GM18517 (cell line): ENCODE measurements at regions not wholly inside any gene's neighbourhood (a gene's known extent, or its start where the extent isn't known, plus 50 kb on each side); places are given as distances from the start of the nearest gene placed in this dataset.
"Not testable (repeated sequence)": the region's sequence is repeated elsewhere in the genome, so short reads cannot be mapped to it uniquely, and the experiment has no call there.

Source experiments
- ATAC-seq: cut with Tn5 transposase; IDR thresholded peaks from one replicate; pipeline ENCODE4 v1.9.1; 2021; ENCODE audit warnings: mild to moderate bottlenecking, moderate library complexity; ENCODE audit not compliant: unreplicated experiment

DNA sequence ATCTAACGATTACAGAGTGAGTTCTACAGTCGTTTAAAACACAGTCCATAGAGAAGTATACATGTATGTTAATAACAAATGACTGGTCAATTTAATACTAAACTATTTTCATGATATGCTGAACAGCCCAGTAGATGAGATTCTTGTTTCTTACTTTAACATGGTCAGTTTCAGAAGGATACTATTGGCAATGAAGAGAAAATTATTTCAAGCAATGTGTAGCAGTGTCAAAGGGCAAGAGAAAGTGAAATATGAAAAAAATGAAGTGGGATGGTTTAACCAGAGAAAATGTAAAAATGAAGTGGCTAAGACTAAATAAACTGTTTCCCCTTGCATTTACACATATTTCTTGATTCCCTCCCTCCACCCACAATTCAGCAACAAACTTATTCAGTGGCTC, 192.1 kb upstream of the TTC14 start:
- no peak for ATAC-seq

DNA sequence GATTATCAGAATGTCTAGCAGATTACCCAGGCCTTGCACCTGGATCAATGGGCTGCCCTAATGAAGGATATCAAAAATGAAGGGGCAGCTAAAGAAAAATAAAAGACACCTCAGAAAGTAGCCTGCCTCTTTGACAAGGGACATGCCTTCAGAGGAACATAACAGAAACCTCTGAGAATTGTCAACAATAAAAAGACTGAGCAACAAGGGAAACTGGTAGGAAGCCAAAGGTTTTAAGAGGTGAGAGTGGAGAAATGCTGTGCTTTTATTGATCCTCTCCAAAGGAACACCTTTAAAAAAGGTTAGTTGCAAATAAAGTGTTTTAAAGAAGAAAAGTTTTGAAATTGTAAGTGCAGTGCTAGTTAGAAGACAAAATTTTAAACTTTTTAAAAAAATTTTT, 187.8 kb upstream of the TTC14 start:
- no peak for ATAC-seq

DNA sequence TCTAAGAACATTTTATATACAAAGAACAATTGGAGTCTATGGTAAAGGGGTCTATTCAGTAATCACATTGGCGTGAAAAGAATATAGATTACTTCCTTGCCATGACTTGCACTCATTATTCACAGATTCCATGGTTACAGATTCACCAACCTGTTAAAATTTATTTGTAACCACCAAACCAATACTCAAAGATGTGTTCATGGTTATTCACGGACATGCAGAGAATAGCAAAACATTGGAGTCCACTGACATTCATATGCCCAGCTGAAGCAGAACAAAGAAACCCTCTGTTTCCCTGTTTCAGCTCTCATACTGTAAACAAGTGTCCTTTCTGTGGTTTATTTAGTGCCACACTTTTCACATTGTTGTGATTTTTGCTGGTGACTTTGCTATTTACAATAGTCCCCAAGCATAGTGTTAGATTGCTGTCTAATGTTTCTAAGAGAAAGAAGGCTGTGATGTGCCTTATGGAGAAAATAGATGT, 185.8 kb upstream of the TTC14 start:
- no peak for ATAC-seq

DNA sequence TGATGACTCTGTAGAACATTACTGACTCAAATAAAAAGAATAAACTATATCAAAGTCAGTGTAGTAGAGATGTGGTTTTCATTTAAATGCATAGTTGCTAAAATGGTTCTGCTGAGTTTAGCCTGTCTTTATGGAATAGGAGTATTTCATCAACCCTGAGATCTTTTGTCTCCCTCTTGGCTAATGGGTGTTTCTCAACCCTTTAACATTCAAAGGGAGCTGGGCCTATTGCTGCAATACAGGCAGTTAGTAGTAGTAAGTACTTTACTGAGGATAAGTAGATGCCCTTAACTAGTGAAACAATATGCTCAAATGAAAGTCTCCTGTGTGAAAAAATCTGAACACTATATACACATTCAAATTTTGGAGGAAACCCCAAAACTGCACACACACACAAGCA, 184.7 kb upstream of the TTC14 start:
- no peak for ATAC-seq

DNA sequence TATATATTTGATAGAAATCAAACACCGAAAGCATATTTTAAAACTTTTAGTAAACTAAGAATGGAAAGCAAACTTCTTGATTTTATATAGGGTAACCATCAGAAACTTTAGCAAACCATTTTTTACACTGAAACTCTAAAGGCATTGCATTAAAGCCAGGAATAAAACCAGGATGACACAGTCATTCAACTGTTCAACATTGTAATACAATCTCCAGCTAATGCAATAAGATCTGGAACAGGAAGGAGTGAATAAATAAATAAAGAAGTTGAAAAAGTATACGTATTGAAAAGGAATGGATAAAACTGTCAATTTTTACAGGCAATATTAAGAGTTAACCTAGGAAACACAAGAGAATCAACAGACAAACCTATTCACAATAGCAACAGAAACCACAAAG, 181.9 kb upstream of the TTC14 start:
- ATAC-seq: no peak

GRCh38 chr3:180420804-180421203, 181.2 kb upstream of the TTC14 start:
- ATAC-seq: no peak

DNA sequence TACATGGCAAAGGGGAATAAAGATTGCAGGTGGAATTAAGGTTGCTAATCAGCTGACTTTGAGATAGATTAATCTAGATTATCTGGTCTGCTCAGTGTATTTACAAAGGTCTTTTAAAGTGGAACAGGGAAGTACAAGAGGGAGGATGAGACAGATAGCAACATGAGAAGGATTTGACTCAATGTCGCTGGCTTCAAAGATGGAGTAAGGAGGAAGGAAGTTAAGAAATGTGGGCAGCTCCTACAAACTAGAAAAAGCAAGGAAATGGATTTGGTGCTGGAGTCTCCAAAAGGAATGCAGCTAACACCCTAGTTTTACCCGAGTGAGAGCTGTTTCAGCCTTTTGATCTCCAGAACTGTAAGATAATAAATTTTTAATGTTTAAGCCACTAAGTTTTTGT, 180.7 kb upstream of the TTC14 start:
- no peak for ATAC-seq

DNA sequence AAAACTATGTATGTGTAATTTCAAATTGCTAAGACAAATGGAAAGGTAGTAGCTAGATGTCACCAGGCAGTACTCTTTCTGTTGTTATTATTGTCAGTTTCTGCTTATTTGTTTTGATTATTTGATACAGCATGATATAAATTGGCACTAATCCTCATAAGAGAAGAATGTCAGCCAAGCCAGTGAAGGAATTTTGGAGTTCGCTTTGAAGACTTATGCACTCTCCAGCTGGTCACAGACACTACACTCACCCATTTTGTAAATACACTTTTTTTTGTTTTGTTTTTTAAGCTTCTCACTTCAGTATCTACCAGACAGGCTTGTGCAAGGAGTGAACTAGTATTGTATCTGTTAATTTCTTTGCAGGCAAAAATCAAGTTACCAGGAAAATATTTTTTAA, 180.2 kb upstream of the TTC14 start:
- ATAC-seq: no peak

DNA sequence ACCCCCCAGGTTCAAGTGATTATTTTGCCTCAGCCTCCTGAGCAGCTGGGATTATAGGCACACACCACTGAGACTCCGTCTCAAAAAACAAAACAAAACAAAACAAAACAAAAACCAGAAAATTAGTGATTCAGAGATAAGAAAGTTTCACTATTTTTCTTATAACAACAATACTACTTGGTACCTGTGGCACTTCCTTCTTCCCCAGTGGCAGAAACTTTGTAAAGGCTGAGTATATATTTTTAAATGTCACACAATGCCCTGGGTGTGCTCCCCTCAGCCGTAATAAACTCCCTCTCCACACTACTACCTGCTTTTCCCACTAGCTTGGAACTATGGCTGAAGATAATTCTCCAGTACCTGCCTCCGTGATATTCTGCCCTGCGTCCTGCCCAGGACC, 177.7 kb upstream of the TTC14 start:
- not testable (repeated sequence) for ATAC-seq

DNA sequence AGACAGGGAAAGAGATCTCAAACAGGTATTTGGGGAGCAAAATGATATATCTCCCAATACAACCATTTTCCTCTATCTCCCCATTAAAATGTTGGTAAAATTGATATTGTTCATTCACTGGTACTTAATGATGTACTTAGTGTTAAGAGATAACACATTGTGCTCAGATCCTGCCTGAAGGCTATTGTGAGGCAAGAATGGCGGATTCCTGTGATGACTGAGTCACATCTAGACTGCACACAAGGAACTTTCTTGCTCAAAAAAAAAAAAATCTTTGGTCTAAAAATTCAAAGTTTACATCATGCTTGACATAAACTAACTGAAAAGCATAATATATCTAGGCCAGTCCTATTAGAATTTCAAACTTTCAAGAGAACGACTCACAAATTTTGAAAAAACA, 171.1 kb upstream of the TTC14 start:
- ATAC-seq: no peak

GRCh38 chr3:180433152-180433551, 168.8 kb upstream of the TTC14 start:
- ATAC-seq: no peak

GRCh38 chr3:180447136-180447535, 154.8 kb upstream of the TTC14 start:
- no peak for ATAC-seq

DNA sequence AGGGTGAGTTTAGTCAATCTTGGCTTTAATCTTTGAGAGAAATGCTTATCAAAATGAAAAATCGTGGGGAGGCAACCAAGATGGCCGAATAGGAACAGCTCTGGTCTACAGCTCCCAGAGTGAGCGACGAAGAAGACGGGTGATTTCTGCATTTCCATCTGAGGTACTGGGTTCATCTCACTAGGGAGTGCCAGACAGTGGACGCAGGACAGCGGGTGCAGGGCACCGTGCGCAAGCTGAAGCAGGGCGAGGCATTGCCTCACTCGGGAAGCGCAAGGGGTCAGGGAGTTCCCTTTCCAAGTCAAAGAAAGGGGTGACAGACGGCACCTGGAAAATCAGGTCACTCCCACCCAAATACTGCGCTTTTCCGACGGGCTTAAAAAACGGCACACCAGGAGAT, 153.6 kb upstream of the TTC14 start:
- ATAC-seq: not testable (repeated sequence)

DNA sequence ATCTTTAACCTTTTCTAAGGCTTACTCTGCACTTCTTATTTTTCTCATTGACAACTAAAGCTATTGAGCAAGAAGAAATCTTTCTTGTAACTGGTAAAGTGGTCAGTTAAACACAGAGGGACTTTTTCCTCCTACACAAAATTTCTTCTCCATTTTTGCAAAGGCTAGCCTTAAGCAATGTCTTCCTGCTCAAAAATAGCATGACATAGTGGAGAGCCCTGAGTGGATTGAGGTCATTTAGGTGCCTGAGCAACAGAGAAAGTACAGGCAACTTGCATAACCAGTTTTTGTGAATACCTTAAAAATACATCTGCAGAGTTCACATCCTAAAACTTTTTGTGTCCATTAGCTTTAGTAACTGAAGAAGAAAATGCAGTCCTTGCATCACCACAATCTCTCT, 144.7 kb upstream of the TTC14 start:
- ATAC-seq: no peak

- no peak for ATAC-seq
These were observed 135.5 kb upstream of the TTC14 start for GRCh38 chr3:180466401-180467011.

GRCh38 chr3:180467177-180467576, 134.8 kb upstream of the TTC14 start:
- no peak for ATAC-seq

GRCh38 chr3:180469149-180469548, 132.8 kb upstream of the TTC14 start:
- ATAC-seq: no peak

GRCh38 chr3:180478695-180479094, 123.3 kb upstream of the TTC14 start:
- ATAC-seq: no peak

DNA sequence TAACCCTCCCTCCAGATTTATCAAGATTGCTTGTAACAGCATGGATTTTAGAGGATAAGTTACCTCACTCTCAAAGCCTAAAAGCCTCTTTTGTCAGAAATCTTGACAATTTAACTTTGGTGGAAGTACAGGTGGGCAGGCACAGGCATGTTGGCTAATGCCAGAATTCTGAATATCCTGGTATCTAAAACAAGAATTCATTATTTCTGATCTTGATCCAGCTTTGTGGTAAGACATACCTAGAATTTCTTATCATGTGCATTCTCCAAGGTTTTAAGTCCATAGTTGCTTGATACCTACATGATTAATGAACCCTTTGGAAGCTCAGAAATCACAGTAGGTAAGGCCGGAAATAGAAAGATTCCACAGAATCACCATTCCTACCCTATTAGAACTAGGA, 109.9 kb upstream of the TTC14 start:
- no peak for ATAC-seq

DNA sequence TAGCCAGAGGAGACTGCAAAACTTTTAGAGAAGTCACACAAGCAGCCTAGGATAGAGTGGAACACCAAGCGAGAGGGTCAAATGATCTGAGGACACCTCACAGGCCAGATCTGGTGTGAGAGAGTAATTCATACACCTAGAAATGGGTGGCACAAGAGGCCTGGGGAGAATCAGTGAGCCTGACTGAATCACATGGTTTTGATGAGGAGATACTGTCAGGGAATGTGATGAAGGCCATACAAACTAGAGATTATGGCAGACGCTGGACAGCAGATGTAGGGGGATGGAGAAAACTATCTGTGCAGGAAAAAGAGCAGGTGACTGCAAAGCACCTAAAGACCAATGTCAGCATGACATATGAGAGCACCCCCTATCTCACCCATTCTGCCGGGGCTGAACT, 105.0 kb upstream of the TTC14 start:
- no peak for ATAC-seq

GRCh38 chr3:180516368-180516767, 85.6 kb upstream of the TTC14 start:
- ATAC-seq: no peak

GRCh38 chr3:180523040-180523439, 78.9 kb upstream of the TTC14 start:
- no peak for ATAC-seq

GRCh38 chr3:180528843-180529242, 73.1 kb upstream of the TTC14 start:
- ATAC-seq: no peak
